Fibroblast of lung (primary cell): ENCODE measurements at regions not wholly inside any gene's neighbourhood (a gene's known extent, or its start where the extent isn't known, plus 50 kb on each side); places are given as distances from the start of the nearest gene placed in this dataset.

Experiments used
- DNase-seq, 2 donors: peaks; one replicate each; pipeline versions ENCODE4 v3.0.0 to v3.0.0-alpha.2; 2010; ENCODE audit warnings: low read depth in 2 of 2
- H2AFZ ChIP-seq: 2 replicates; pipeline ENCODE4 v1.5.1; 2012; ENCODE audit warnings: low read length, control low read depth, inconsistent platforms
- H3K27ac ChIP-seq: 2 replicates; pipeline ENCODE4 v1.5.1; 2011; ENCODE audit warnings: low read length, control low read depth; ENCODE audit not compliant: insufficient read depth
- H3K27me3 ChIP-seq: 2 replicates; pipeline ENCODE4 v1.5.1; 2011; ENCODE audit warnings: mild to moderate bottlenecking, low read length; ENCODE audit not compliant: control insufficient read depth, insufficient read depth
- H3K36me3 ChIP-seq: 2 replicates; pipeline ENCODE4 v1.5.1; 2011; ENCODE audit warnings: low read length; ENCODE audit not compliant: control insufficient read depth, insufficient read depth
- H3K4me1 ChIP-seq: 2 replicates; pipeline ENCODE4 v1.5.1; 2011; ENCODE audit warnings: low read length; ENCODE audit not compliant: control insufficient read depth, insufficient read depth; ENCODE audit errors: extremely low read depth
- H3K4me2 ChIP-seq: 2 replicates; pipeline ENCODE4 v1.5.1; 2011; ENCODE audit warnings: low read length, control low read depth; ENCODE audit not compliant: insufficient read depth; ENCODE audit errors: extremely low read depth
- H3K4me3 ChIP-seq, 4 experiments: fragments of 200-600 bp in 1 of 4; sonication (generic) in 1 of 4; replicated peaks in 1 of 4; 2 replicates each; pipeline ENCODE4 v1.5.1; 2011 to 2016; ENCODE audit warnings: low read length in 4 of 4, low read depth in 3 of 4, mild to moderate bottlenecking in 3 of 4, control low read depth in 2 of 4, inconsistent platforms in 1 of 4, mixed read lengths in 1 of 4; ENCODE audit not compliant: insufficient read depth in 1 of 4; ENCODE audit errors: control extremely low read depth in 1 of 4
- H3K79me2 ChIP-seq: 2 replicates; pipeline ENCODE4 v1.5.1; 2012; ENCODE audit warnings: mild to moderate bottlenecking, low read length, inconsistent platforms; ENCODE audit not compliant: control insufficient read depth, insufficient read depth
- H3K9ac ChIP-seq: 2 replicates; pipeline ENCODE4 v1.5.1; 2011; ENCODE audit warnings: mild to moderate bottlenecking, low read length, control low read depth; ENCODE audit not compliant: insufficient read depth
- H3K9me3 ChIP-seq: 2 replicates; pipeline ENCODE4 v1.5.1; 2012; ENCODE audit warnings: low read depth, low read length; ENCODE audit not compliant: control insufficient read depth, insufficient read depth
- H4K20me1 ChIP-seq: 2 replicates; pipeline ENCODE4 v1.5.1; 2011; ENCODE audit warnings: low read length; ENCODE audit not compliant: control insufficient read depth, insufficient read depth; ENCODE audit errors: extremely low read depth
- CTCF ChIP-seq, 2 donors: IDR thresholded peaks in 1 of 2; conservative IDR thresholded peaks in 1 of 2; 1 replicate in 1 of 2; 2 replicates in 1 of 2; pipeline ENCODE4 v1.5.1; 2011 to 2012; ENCODE audit warnings: low read length in 2 of 2, control low read depth in 1 of 2, inconsistent platforms in 1 of 2, low read depth in 1 of 2, mild to moderate bottlenecking in 1 of 2
- EZH2 ChIP-seq: IDR thresholded peaks from 2 replicates; pipeline ENCODE4 v1.5.1; 2012; ENCODE audit warnings: low read length, control low read depth, mild to moderate bottlenecking; ENCODE audit errors: missing control alignments

GRCh38 chr1:94654031-94654430 lies 112.5 kb upstream of the F3 start:
- Histone ChIP-seq H3K4me2 (no peak overlapping the region), H3K36me3 (no peaks in the 10 kb centered on the region), H3K4me1 (peaks cover 8% of the 10 kb centered on the region), H3K27ac (no peak overlapping the region), H4K20me1 (no peaks in the 10 kb centered on the region), H3K4me3 (no peak overlapping the region), H3K9me3 (no peaks in the 10 kb centered on the region), H3K27me3 (no peaks in the 10 kb centered on the region), H3K79me2 (no peaks in the 10 kb centered on the region), H2AFZ (no peak overlapping the region), H3K9ac (no peak overlapping the region)
- peak in 1 of 2 donors; percentile 79 for DNase-seq
- TF ChIP-seq EZH2 (no peak), CTCF (conservative IDR thresholded peaks at IDR 0.05 in 1 of 2, IDR thresholded peaks at IDR 0.05 in 1 of 2; ENCODE audit: low read depth in 1 of 2, low read length in 2 of 2) (no peak)

- no peak overlapping the region for H3K4me3 ChIP-seq
- peaks cover 13% of the 10 kb centered on the region for H3K4me1 ChIP-seq
- no peak overlapping the region for H3K27ac ChIP-seq
- no peak for DNase-seq
- no peak for TF ChIP-seq EZH2
- no peak for TF ChIP-seq CTCF (conservative IDR thresholded peaks at IDR 0.05 in 1 of 2, IDR thresholded peaks at IDR 0.05 in 1 of 2; ENCODE audit: low read depth in 1 of 2, low read length in 2 of 2)
- no peaks in the 10 kb centered on the region for H3K79me2 ChIP-seq
- no peak overlapping the region for H3K4me2 ChIP-seq
- H3K9me3 ChIP-seq = no peaks in the 10 kb centered on the region
- H4K20me1 ChIP-seq = no peaks in the 10 kb centered on the region
- H2AFZ ChIP-seq = no peak overlapping the region
- H3K36me3 ChIP-seq = no peaks in the 10 kb centered on the region
- H3K9ac ChIP-seq = no peak overlapping the region
- H3K27me3 ChIP-seq = no peaks in the 10 kb centered on the region
Measured at GRCh38 chr1:94653454-94653853, 111.9 kb upstream of the F3 start.

- Histone ChIP-seq H3K9me3 (no peaks in the 10 kb centered on the region), H3K9ac (no peak overlapping the region), H4K20me1 (no peaks in the 10 kb centered on the region), H3K79me2 (no peaks in the 10 kb centered on the region), H3K27ac (no peak overlapping the region), H3K4me2 (no peak overlapping the region), H3K4me1 (peaks cover 27% of the 10 kb centered on the region), H3K36me3 (no peaks in the 10 kb centered on the region), H2AFZ (no peak overlapping the region), H3K27me3 (no peaks in the 10 kb centered on the region), H3K4me3 (no peak overlapping the region)
- no peak for DNase-seq
- TF ChIP-seq CTCF (conservative IDR thresholded peaks at IDR 0.05 in 1 of 2, IDR thresholded peaks at IDR 0.05 in 1 of 2; ENCODE audit: low read depth in 1 of 2, low read length in 2 of 2) (no peak), EZH2 (no peak)
Measured at GRCh38 chr1:94651076-94651475, 109.5 kb upstream of the F3 start.
